K562 (cell line): ENCODE measurements at regions not wholly inside any gene's neighbourhood (a gene's known extent, or its start where the extent isn't known, plus 50 kb on each side); places are given as distances from the start of the nearest gene placed in this dataset.

Source experiments
- CHAMP1 ChIP-seq: fragments of 450-650 bp; IDR thresholded peaks from 2 replicates; pipeline ENCODE4 v1.6.1; 2016; ENCODE audit warnings: mild to moderate bottlenecking
- NFIC ChIP-seq: fragments of 450-650 bp; IDR thresholded peaks from 2 replicates; pipeline ENCODE4 v1.6.1; 2017; ENCODE audit warnings: mild to moderate bottlenecking, inconsistent platforms
- NRF1 ChIP-seq, 2 experiments: fragments of 450-650 bp; IDR thresholded peaks in 1 of 2; conservative IDR thresholded peaks in 1 of 2; 2 replicates each; pipeline ENCODE4 v1.6.1; 2014; ENCODE audit warnings: mild to moderate bottlenecking in 2 of 2
- RBM17 ChIP-seq: fragments of 200-400 bp; formaldehyde crosslinking; IDR thresholded peaks from 2 replicates; pipeline ENCODE4 v1.6.1; 2017; ENCODE audit warnings: low read depth, mild to moderate bottlenecking, low read length, borderline replicate concordance
- SFPQ ChIP-seq: fragments of 200-400 bp; formaldehyde crosslinking; IDR thresholded peaks from 2 replicates; pipeline ENCODE4 v1.6.1; 2017; ENCODE audit warnings: mild to moderate bottlenecking, low read depth, low read length, moderate library complexity
- STAG1 ChIP-seq: sonication (generic); formaldehyde crosslinking; IDR thresholded peaks from 2 replicates; pipeline ENCODE4 v1.5.0; 2020; ENCODE audit warnings: missing genetic modification reagents, borderline replicate concordance
- TF ChIP-seq, protein P1 (sequence below), 2 experiments: fragments of 450-650 bp in 1 of 2; sonication (generic) in 1 of 2; formaldehyde crosslinking in 1 of 2; IDR thresholded peaks; 2 replicates each; pipeline versions ENCODE4 v1.7.1 to v1.9.0; 2016 to 2022; ENCODE audit warnings: inconsistent platforms in 1 of 2, mild to moderate bottlenecking in 1 of 2, missing genetic modification reagents in 1 of 2
- TF ChIP-seq, protein P2 (sequence below): fragments of 250-450 bp; sonication (Bioruptor Pico); IDR thresholded peaks from 2 replicates; pipeline ENCODE4 v1.4.0; 2020

GRCh38 chr10:64209561-64209960 lies 688.4 kb downstream of the REEP3 start (continued):
- no peak for TF ChIP-seq SFPQ
- no peak for TF ChIP-seq RBM17
- no peak for TF ChIP-seq CHAMP1
- TF ChIP-seq NFIC, result no peak
- TF ChIP-seq, protein P1, sequence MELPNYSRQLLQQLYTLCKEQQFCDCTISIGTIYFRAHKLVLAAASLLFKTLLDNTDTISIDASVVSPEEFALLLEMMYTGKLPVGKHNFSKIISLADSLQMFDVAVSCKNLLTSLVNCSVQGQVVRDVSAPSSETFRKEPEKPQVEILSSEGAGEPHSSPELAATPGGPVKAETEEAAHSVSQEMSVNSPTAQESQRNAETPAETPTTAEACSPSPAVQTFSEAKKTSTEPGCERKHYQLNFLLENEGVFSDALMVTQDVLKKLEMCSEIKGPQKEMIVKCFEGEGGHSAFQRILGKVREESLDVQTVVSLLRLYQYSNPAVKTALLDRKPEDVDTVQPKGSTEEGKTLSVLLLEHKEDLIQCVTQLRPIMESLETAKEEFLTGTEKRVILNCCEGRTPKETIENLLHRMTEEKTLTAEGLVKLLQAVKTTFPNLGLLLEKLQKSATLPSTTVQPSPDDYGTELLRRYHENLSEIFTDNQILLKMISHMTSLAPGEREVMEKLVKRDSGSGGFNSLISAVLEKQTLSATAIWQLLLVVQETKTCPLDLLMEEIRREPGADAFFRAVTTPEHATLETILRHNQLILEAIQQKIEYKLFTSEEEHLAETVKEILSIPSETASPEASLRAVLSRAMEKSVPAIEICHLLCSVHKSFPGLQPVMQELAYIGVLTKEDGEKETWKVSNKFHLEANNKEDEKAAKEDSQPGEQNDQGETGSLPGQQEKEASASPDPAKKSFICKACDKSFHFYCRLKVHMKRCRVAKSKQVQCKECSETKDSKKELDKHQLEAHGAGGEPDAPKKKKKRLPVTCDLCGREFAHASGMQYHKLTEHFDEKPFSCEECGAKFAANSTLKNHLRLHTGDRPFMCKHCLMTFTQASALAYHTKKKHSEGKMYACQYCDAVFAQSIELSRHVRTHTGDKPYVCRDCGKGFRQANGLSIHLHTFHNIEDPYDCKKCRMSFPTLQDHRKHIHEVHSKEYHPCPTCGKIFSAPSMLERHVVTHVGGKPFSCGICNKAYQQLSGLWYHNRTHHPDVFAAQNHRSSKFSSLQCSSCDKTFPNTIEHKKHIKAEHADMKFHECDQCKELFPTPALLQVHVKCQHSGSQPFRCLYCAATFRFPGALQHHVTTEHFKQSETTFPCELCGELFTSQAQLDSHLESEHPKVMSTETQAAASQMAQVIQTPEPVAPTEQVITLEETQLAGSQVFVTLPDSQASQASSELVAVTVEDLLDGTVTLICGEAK (IDR thresholded peaks at IDR 0.05), result no peak
- TF ChIP-seq, protein P1 (CRISPR knock-in tag; IDR thresholded peaks at IDR 0.05), result no peak
- no peak for TF ChIP-seq STAG1 (CRISPR knock-in tag)
- no peak for TF ChIP-seq NRF1 (conservative IDR thresholded peaks at IDR 0.05 in 1 of 2, IDR thresholded peaks at IDR 0.05 in 1 of 2)
- TF ChIP-seq, protein P2, sequence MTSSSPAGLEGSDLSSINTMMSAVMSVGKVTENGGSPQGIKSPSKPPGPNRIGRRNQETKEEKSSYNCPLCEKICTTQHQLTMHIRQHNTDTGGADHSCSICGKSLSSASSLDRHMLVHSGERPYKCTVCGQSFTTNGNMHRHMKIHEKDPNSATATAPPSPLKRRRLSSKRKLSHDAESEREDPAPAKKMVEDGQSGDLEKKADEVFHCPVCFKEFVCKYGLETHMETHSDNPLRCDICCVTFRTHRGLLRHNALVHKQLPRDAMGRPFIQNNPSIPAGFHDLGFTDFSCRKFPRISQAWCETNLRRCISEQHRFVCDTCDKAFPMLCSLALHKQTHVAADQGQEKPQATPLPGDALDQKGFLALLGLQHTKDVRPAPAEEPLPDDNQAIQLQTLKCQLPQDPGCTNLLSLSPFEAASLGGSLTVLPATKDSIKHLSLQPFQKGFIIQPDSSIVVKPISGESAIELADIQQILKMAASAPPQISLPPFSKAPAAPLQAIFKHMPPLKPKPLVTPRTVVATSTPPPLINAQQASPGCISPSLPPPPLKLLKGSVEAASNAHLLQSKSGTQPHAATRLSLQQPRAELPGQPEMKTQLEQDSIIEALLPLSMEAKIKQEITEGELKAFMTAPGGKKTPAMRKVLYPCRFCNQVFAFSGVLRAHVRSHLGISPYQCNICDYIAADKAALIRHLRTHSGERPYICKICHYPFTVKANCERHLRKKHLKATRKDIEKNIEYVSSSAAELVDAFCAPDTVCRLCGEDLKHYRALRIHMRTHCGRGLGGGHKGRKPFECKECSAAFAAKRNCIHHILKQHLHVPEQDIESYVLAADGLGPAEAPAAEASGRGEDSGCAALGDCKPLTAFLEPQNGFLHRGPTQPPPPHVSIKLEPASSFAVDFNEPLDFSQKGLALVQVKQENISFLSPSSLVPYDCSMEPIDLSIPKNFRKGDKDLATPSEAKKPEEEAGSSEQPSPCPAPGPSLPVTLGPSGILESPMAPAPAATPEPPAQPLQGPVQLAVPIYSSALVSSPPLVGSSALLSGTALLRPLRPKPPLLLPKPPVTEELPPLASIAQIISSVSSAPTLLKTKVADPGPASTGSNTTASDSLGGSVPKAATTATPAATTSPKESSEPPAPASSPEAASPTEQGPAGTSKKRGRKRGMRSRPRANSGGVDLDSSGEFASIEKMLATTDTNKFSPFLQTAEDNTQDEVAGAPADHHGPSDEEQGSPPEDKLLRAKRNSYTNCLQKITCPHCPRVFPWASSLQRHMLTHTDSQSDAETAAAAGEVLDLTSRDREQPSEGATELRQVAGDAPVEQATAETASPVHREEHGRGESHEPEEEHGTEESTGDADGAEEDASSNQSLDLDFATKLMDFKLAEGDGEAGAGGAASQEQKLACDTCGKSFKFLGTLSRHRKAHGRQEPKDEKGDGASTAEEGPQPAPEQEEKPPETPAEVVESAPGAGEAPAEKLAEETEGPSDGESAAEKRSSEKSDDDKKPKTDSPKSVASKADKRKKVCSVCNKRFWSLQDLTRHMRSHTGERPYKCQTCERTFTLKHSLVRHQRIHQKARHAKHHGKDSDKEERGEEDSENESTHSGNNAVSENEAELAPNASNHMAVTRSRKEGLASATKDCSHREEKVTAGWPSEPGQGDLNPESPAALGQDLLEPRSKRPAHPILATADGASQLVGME (CRISPR knock-in tag), result no peak
